ENCODE measurements at regions not wholly inside any gene's neighbourhood (a gene's known extent, or its start where the extent isn't known, plus 50 kb on each side); places are given as distances from the start of the nearest gene placed in this dataset.

- H3K36me3 ChIP-seq = no peaks in the 10 kb centered on the region
- WGBS, 2 donors = 85 to 100% methylated on average over 5 to 15 of the region's 16 CpGs
- intact Hi-C loops (cut with DNase I) = no loop called here
- H3K9me3 ChIP-seq = no peaks in the 10 kb centered on the region
- peaks cover 0 to 12% (median 0%) of the 10 kb centered on the region in 4 donors for H3K27me3 ChIP-seq
- no peak for DNase-seq
- no peak overlapping the region for H3K27ac ChIP-seq
- H3K4me1 ChIP-seq = peaks cover 3 to 19% (median 3%) of the 10 kb centered on the region in 3 donors
- no peak overlapping the region for H3K4me3 ChIP-seq
- no peak for TF ChIP-seq POLR2A (IDR thresholded peaks at IDR 0.05)
- no peak for TF ChIP-seq CTCF (IDR thresholded peaks at IDR 0.05)
Observed at GRCh38 chr6:168380956-168381605, 59.9 kb upstream of the SMOC2 start.

DNA sequence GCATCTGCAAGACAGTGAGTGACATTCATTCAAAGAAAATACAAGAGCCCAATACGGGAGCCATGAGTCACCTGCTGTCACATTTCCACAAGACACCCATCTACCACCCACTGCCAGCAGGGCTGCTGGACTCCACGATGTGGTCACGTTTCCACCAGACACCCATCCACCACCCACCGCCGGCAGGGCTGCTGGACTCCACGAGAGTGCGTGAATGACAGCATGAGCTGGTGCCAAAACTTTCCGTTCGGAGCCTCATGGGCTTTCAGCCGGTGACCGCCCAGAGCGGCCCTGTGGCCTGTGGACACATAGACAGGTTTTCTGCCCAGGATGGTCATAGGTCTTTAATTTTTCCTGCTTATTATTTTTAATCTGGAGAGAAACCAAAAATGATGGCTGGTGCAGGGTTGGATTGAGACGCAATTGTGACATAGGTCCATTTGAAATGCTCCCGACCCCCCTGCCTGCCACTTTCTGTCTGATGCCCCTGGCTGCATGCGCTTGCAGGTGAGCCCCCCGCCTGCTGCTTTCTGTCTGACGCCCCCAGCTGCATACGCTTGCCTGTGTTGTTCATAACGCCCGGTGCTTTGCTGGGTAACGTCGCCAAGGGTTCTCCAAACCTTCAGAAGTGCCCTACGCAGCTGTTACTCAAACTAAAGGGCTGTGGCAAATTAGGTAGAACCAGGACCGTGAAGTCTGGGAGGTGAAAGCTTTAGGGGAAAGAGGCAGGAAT lies 59.1 kb upstream of the SMOC2 start:
- peaks cover 0 to 9% (median 0%) of the 10 kb centered on the region in 4 donors for H3K27me3 ChIP-seq
- TF ChIP-seq CTCF (IDR thresholded peaks at IDR 0.05) (no peak), POLR2A (IDR thresholded peaks at IDR 0.05) (no peak)
- no peaks in the 10 kb centered on the region for H3K36me3 ChIP-seq
- intact Hi-C loops (cut with DNase I) = no loop called here
- DNase-seq = no peak
- WGBS, 2 donors = 85 to 90% methylated on average over 17 to 24 of the region's 24 CpGs
- no peaks in the 10 kb centered on the region for H3K9me3 ChIP-seq
- peaks cover 3 to 17% (median 3%) of the 10 kb centered on the region in 3 donors for H3K4me1 ChIP-seq
- no peak overlapping the region for H3K27ac ChIP-seq
- H3K4me3 ChIP-seq = no peak overlapping the region

- DNase-seq = no peak
- intact Hi-C loops (cut with DNase I) = no loop called here
- Histone ChIP-seq H3K4me1 (peaks cover 0 to 6% (median 0%) of the 10 kb centered on the region in 3 donors), H3K9me3 (no peaks in the 10 kb centered on the region), H3K27ac (no peak overlapping the region), H3K27me3 (no peaks in the 10 kb centered on the region), H3K36me3 (no peaks in the 10 kb centered on the region), H3K4me3 (no peak overlapping the region)
- 77 to 89% methylated on average over 33 to 36 of the region's 46 CpGs for WGBS, 2 donors
- TF ChIP-seq POLR2A (IDR thresholded peaks at IDR 0.05) (no peak), CTCF (IDR thresholded peaks at IDR 0.05) (no peak)
Observed at GRCh38 chr6:168383062-168383854, 57.7 kb upstream of the SMOC2 start.

DNA sequence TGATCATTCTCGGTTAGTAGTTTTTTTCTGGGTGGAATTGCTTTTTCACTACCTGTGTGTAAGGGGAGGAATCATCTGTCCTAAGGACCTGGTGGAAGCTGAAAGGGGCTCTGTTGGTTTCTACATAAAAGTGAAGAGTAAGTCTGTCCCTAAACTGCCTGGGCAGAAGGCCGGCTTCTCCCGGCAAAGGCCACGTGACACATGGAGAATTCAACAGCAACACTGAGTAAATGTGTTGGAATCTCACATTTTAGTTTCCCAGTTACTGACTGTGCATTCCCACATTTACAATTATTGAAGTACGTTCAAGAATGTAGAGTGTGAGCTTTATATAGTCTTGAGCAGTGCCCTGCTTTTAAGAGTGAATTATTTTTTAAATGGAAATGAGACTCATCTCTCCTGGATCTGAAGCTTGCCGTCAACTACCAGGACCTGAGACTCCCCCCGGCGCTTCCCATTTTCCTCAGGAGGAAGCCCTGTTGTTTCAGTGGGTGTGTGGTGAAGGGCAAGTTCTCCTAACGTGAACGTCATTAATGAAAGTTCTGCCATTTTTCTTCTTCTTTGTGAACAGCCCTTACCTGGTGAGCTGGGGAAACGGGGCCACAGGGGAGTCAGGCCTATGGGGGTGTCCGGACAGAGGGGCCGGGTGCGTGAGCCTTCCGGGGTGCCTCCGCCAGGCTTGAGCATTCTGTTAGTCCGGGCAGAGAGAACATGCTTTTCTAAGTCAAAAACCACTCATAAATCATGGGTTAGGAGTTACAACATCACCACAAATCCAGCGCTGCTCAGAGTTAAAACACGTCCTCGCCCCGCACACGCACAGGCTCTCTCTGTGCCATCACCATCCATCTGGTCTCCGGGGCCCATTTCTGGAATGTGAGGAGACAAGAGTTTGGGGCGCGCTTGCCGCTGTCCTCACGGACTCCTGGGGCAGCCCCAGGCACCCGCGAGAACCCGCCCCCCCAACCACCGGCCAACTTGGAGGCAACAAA lies 56.6 kb upstream of the SMOC2 start:
- Histone ChIP-seq H3K27me3 (peaks cover 0 to 8% (median 0%) of the 10 kb centered on the region in 4 donors), H3K9me3 (no peaks in the 10 kb centered on the region), H3K36me3 (no peaks in the 10 kb centered on the region), H3K4me1 (peaks cover 0 to 6% (median 0%) of the 10 kb centered on the region in 3 donors), H3K4me3 (no peak overlapping the region), H3K27ac (no peak overlapping the region)
- no peak for DNase-seq
- 74 to 78% methylated on average over 21 to 30 of the region's 31 CpGs for WGBS, 2 donors
- intact Hi-C loops (cut with DNase I) = no loop called here
- TF ChIP-seq POLR2A (IDR thresholded peaks at IDR 0.05) = no peak
- no peak for TF ChIP-seq CTCF (IDR thresholded peaks at IDR 0.05)

All from esophagus squamous epithelium (tissue), 5 donors.